HG02623 (cell line): ENCODE measurements at regions not wholly inside any gene's neighbourhood (a gene's known extent, or its start where the extent isn't known, plus 50 kb on each side); places are given as distances from the start of the nearest gene placed in this dataset.

Experiments used
- ATAC-seq: cut with Tn5 transposase; IDR thresholded peaks from one replicate; pipeline ENCODE4 v1.9.1; 2021; ENCODE audit warnings: moderate library complexity; ENCODE audit not compliant: unreplicated experiment

DNA sequence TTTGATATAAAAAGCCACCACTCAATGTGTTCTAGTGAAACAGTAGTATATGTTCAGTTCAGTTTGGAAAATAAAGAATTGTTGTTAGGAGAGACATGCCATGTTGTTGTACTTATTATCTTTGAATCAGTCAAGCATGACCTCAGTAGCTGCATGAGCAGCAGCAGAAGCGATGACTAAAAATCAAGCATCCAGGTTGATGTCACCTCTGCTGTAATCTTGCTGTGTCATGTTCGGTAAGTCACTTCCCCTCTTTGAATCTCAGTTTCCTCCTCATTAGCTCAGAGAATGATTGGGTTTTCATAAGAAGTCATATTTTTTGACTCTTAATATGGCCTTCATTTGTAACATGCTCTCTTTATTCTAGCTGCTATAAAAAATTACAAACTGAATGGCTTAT lies 428.4 kb upstream of the B3GALT2 start:
- no peak for ATAC-seq

- ATAC-seq: no peak
Observed at GRCh38 chr1:193614275-193614674, 427.9 kb upstream of the B3GALT2 start.

- ATAC-seq: no peak
Observed at GRCh38 chr1:193613041-193613440, 426.6 kb upstream of the B3GALT2 start.

- ATAC-seq: no peak
Observed at GRCh38 chr1:193609592-193609991, 423.2 kb upstream of the B3GALT2 start.

DNA sequence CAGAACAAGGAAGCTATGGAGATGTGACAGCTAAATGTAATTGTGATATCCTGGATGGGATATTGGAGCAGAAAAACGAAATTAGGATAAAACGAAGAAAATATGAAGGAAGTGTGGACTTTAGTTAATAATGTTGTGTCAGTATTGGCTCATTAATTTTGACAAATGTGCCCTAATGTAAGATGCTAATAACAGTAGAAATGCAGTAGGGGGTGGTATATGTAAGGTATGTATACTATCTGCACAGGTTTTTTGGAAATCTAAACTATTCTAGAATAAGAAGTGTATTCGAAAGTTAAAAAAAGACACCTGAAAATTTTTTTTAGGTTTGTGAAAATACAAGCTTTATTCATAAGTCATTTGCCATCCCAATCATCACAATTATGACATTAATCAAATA lies 421.4 kb upstream of the B3GALT2 start:
- ATAC-seq: no peak

- no peak for ATAC-seq
Observed at GRCh38 chr1:193606035-193606434, 419.6 kb upstream of the B3GALT2 start.

DNA sequence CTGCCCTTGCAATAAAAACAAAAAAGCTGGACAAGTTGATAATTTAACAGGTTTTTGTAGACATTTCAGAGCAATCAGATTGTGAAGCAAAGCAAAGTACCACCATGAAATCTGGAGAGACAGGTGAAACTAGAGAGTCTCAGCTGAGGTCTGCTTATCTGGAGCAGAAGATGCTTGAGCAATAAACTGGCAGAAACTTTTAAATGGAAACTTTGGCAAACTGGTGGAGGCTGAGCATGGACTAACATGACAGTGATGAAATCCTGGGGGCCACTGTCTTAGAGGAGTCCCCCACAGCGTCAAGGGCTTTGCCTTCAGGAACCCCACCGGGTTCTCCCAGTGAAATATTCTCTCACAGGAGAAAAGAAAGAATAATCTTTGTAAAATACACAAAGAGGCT lies 416.3 kb upstream of the B3GALT2 start:
- ATAC-seq: no peak

DNA sequence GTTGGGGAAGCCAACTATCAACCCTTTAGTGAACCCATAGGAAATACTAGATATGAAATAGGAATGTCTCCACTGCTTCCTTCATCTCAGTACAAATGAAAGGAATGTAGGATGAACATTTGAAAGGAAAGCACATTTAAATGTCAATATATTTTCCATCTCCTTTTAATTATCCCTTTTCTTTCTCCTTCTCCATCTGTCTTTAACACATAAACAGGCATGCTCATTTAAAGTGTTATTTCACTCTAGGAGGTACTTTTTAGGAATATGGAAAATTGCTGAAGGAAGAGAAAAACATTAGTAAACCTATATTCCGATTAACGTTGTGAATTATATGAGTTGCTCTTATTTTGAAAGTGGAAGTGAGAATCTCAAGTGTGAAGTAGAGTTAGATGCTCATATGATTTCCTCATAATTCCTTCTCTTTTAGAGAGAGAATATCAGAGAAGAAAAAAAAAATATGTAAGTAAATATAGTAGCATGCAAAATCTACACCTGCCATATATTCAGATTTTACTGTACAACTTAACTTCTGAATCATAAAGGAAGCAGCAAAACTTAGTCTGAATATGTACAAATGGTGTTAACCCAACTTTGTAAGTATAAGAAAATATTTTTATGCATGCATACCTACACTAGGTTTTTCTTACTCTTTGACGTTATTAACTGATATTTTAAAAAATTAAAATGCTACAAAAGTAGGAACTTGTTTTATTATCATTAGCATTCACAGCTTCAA lies 406.9 kb upstream of the B3GALT2 start:
- ATAC-seq: no peak

GRCh38 chr1:193592317-193592716 lies 405.9 kb upstream of the B3GALT2 start:
- ATAC-seq: no peak

- ATAC-seq: no peak
Observed at GRCh38 chr1:193590102-193590501, 403.7 kb upstream of the B3GALT2 start.

DNA sequence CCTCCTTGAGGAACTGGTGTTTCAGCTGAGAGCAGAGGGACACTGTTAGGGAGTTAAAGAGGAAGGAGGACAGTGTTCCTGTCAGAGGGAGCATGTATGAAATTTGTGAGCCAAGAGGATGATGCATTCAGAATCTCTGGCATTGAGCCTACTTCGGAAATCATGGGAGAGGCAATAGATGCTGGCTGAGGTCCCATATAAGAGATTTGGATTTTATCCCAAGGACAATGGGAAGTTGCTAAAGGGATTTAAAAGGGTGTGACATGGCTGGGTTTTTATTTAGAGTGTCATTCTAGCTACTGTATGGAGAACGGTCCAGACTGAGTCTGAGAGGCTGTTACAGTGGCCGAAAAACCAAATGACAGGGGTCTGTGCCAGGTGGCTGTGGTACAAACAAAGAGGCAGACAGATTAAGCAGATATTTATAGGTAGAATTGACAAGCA lies 403.2 kb upstream of the B3GALT2 start:
- ATAC-seq: no peak

DNA sequence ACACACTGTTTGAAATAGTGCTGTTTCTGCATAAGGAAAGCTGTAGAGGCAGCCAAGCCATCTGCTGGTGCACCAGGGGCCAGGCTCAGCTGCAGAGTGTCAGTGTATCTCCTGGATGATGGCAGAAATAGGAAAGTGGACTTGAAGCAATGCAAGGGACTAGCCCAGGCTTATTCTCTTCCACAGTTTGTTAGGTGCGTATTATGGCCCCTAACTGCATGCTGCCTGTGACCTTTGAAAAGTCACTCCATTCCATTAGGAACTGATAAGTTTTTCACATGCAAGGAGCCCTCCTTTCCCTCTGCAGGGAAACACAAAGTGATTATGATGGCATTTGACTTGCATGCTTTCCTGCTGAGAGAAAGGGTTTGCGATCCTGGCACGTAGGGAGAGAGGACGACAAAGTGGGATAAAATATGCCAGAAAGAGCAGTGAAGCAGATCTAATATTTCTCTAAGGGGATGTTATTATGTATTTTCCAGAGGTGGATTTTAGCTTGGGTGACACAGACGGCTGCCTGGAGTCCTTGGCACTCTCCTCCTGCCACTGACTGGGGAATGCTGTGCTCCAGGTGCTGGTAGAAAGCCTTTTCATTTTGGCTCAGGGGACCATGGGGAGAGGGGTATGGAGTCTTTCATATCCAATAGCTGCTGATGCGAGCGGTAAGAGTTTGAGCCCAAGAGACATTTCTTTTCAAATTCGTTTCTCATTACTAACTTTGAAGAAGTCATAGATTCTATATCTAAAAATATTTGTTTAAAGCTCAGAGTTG lies 402.1 kb upstream of the B3GALT2 start:
- no peak for ATAC-seq

DNA sequence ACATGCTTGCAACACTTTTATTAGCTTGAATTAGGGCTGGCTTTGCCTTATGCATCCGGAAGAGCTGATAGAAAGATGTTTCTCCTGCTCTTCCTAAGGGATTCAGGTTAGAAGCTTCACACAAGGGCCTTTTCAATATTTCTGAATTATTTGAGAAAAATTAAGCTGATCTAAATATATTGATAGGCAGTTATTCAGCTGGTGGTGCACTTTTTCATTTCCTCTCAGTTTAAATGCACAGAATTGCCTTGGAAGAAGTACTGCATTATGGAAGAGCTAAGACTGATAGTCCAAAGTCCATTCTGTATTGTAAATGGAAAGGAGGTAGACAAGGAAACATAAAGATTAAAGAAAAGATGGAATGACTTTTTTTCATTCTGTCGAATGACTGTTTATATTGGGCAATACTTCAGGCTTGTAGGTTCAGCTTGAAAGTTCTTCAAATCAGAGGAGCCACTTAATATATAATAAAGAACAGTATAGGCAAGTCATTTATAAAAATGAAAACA lies 398.4 kb upstream of the B3GALT2 start:
- ATAC-seq: no peak

DNA sequence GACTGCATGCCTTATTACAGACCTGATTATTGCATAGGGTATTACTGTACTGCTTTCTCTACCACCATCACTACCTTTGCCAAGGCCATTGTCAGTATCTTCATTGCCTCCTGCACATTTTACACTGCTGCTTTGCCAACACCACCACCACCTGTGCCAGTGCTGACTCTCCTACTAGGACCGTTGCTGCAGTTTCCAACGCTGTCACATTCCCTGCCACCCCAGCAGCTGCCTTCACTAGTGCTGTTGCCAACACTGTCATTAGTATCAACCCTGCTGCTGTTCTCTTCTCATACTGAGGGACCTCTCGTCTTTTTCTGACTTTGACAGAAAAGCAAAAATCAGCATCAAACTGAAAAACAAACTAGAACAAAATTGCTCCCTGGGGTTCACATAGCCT lies 394.9 kb upstream of the B3GALT2 start:
- no peak for ATAC-seq

DNA sequence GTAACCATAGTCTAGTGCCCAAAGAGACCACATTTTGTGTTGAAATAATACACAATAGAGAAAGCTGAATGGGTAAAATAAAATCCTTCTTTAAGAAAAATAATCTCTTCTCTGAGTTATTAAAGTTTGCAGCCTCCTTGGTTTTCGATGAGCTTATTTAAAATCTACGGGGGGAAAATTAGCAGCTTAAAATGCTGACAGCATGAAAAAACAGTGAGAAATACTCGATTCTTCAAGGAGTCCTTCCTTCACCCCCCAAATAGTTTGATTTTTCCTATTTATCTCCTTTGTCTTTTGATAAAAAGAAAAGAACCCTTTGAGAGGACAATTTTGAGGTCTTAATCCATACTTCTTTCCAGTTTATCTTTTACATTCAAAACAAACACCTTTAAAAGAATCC lies 394.0 kb upstream of the B3GALT2 start:
- no peak for ATAC-seq

GRCh38 chr1:193579323-193579722 lies 392.9 kb upstream of the B3GALT2 start:
- ATAC-seq: no peak

DNA sequence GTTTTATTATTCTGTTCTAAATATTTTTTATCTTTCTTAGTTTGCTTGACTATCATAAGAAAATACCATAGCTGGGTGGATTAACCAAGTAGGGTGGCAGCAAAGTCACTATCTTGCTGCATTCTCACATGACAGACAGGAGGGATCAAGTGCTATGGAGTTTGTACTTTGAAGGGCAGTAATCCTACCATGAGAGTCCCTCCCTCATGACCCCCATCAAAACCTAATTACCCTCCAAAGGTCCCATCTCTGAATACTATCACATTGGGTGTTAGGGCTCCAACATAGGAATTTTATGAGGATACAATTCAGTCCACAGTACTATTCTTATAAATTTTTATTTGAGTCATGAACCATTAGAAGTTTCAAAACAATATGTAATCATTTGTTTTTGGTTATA lies 388.5 kb upstream of the B3GALT2 start:
- ATAC-seq: no peak

DNA sequence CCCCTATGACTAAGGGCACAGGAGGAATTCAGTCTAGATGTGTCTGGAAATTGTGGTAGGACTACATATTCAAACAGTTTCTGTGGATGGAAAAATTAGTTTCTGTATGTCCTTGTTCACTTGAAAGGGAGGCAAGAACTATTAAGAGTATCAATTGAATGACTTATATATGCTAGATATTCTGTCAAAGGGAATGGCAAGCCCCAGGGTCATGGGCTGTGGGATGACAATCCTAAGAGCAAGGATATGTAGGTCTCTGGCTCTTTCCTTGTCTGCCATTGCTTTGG lies 383.5 kb upstream of the B3GALT2 start:
- ATAC-seq: peak; percentile 18

DNA sequence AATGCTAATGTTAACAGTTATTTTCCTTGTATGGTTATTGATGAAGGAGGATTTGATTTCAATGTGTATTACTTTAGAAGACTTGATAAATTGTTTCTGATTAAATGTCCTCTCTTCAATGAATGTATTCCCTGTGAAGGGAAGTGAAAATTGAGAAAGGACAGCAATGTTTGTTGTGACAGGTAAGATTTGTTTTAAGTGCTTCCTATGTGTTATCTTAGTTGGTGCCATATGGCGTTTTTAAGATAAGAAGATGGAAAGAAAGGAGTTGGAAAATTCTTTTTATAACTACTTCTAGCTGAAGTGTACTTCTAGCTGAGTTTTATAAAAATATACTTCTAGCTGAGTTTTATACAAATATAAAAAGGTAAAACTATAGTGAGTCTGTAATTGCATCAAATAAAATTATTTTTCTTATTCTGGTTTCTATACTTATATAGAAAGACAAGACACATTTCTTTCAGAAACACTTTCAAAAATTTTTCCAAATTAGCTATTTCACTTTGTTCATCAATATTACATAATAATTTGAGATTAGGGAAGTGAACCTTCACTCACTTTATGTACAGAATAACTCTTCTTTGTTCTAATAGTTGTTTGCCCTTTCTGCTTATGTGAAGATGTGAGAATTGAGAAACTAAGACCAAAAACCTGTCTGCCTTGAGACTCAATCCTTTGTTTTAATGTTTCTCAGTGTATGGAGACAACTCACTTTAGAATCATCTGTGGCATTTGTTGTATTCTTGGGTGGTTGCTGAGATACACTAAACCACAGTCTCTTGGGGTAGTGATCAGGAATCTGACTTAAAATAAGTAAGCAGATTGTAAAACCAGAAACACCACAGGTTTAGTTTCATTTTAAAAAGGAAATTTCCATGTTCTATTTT lies 382.9 kb upstream of the B3GALT2 start:
- ATAC-seq: peak; percentile 66

- no peak for ATAC-seq
Observed at GRCh38 chr1:193568512-193568911, 382.1 kb upstream of the B3GALT2 start.

GRCh38 chr1:193567937-193568336 lies 381.5 kb upstream of the B3GALT2 start:
- no peak for ATAC-seq
